Activated T-cell treated with anti-CD3 and anti-CD28 coated beads, Interleukin-2, amount 50 U/mL, for 24 hours (primary cell): ENCODE measurements at regions not wholly inside any gene's neighbourhood (a gene's known extent, or its start where the extent isn't known, plus 50 kb on each side); places are given as distances from the start of the nearest gene placed in this dataset.
"Not testable (repeated sequence)": the region's sequence is repeated elsewhere in the genome, so short reads cannot be mapped to it uniquely, and the experiment has no call there.

Source experiments
- DNase-seq: peaks from one replicate; pipeline ENCODE4 v3.0.0-alpha.2; 2020
- H3K27ac Mint-ChIP-seq: 2 replicates; pipeline ENCODE4 v1.8.0; 2020; ENCODE audit warnings: mild to moderate bottlenecking, mixed read lengths
- H3K27me3 Mint-ChIP-seq: 2 replicates; pipeline ENCODE4 v1.8.0; 2020; ENCODE audit warnings: mixed read lengths
- H3K36me3 Mint-ChIP-seq: 2 replicates; pipeline ENCODE4 v1.8.0; 2020; ENCODE audit warnings: low read depth, mixed read lengths
- H3K4me1 Mint-ChIP-seq: 2 replicates; pipeline ENCODE4 v1.8.0; 2020; ENCODE audit warnings: low read depth, mixed read lengths
- H3K4me3 Mint-ChIP-seq: 2 replicates; pipeline ENCODE4 v1.8.0; 2020; ENCODE audit warnings: mild to moderate bottlenecking, moderate library complexity, mixed read lengths
- H3K9me3 Mint-ChIP-seq: 2 replicates; pipeline ENCODE4 v1.8.0; 2020; ENCODE audit warnings: mixed read lengths

DNA sequence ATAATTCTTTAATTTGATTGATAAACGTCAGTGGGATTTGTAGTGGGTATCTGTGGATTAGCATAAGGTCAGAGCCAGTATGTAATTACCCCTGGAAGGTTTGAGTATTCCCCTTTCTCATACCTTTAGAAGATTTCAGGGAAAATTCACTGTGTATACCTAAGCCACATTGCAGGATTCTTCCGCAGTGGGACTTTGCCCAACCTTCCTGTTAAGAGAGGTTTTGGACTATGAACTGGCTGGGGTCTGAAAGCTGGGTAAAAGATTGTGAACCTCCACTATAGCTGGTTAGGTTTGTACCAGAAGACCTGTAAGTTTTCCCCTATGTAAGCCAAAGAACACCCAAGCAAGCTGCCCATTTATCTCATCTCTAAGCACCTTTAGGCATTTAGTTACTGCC, 150.2 kb downstream of the TTC6 start:
- DNase-seq = no peak
- H3K9me3 Mint-ChIP-seq = peaks cover 4% of the 10 kb centered on the region
- no peak overlapping the region for H3K27ac Mint-ChIP-seq
- H3K4me3 Mint-ChIP-seq = no peak overlapping the region
- no peaks in the 10 kb centered on the region for H3K27me3 Mint-ChIP-seq
- H3K36me3 Mint-ChIP-seq = no peaks in the 10 kb centered on the region
- no peaks in the 10 kb centered on the region for H3K4me1 Mint-ChIP-seq

DNA sequence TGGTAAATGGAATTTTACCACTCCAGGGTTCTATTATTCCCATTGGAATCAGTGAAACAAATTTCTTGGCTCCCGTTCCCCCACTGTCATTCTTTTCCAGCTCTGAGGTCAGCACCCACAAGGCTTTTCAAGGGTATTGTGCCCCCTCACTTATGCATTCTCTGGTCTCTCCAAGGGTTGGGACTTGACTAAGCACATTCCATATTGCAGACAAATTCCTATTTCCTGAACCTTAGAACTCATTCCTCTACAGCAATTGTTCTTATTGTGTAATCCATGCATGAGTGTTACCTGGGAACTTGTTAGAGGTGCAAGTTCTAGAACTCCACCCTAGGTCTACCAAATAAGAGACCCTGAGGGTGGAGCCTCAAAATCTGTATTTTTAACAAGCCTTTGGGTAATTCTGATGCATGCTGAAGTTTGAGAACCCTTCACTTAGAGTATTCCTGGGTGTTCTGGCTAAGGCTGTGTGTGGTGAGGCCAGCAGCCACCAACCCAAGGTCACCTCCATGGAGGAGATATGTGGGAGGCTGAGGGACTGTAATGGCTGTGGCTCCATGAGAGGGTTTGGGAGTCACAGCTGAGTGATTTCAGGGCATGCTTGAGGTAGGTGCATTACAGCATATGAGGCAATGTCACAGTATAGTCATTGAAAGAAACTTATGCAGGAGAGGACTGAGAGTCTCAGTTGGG, 150.9 kb downstream of the TTC6 start:
- H3K36me3 Mint-ChIP-seq = no peaks in the 10 kb centered on the region
- peaks cover 4% of the 10 kb centered on the region for H3K9me3 Mint-ChIP-seq
- no peaks in the 10 kb centered on the region for H3K27me3 Mint-ChIP-seq
- DNase-seq = no peak
- no peak overlapping the region for H3K27ac Mint-ChIP-seq
- H3K4me3 Mint-ChIP-seq = no peak overlapping the region
- H3K4me1 Mint-ChIP-seq = no peaks in the 10 kb centered on the region

DNA sequence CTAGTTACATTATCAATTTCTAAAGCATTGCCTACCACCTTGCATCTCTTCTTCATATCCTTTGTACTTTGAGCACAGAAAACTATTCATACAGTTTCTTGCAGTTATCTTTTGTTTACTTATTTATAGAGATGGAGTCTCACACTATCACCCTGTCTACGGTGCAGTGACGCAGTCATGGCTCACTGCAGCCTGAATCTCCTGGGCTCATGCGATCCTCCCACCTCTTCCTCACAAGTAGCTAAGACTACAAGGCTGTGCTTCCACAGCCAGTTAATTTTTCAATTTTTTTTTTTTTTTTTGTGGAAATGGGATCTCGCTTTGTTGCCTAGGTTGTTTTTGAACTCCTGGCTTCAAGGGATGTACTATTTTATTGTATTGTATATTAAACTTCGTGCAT, 158.0 kb downstream of the TTC6 start:
- Mint-ChIP-seq H3K4me3 (no peak overlapping the region), H3K36me3 (no peaks in the 10 kb centered on the region), H3K9me3 (peaks cover 6% of the 10 kb centered on the region), H3K27me3 (no peaks in the 10 kb centered on the region), H3K27ac (no peak overlapping the region), H3K4me1 (no peaks in the 10 kb centered on the region)
- no peak for DNase-seq

DNA sequence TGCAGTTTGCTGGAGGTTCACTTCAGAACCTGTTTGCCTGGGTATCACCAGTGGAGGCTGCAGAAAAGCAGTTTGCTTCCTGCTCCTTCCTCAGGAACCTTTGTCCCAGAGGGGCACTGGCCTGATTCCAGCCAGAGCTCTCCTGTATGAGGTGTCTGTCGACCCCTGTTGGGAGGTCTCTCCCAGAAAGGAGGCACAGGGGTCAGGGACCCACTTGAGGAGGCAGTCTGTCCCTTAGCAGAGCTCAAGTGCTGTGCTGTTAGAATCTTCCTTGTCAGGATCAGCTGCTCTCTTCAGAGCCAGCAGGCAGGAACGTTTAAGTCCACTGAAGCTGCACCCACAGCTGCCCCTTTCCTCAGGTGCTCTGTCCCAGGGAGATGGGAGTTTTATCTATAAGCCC, 164.8 kb downstream of the TTC6 start:
- H3K36me3 Mint-ChIP-seq, H3K27ac Mint-ChIP-seq, DNase-seq, H3K27me3 Mint-ChIP-seq, H3K4me3 Mint-ChIP-seq, H3K4me1 Mint-ChIP-seq: not testable (repeated sequence)
- peaks cover 11% of the 10 kb centered on the region for H3K9me3 Mint-ChIP-seq

DNA sequence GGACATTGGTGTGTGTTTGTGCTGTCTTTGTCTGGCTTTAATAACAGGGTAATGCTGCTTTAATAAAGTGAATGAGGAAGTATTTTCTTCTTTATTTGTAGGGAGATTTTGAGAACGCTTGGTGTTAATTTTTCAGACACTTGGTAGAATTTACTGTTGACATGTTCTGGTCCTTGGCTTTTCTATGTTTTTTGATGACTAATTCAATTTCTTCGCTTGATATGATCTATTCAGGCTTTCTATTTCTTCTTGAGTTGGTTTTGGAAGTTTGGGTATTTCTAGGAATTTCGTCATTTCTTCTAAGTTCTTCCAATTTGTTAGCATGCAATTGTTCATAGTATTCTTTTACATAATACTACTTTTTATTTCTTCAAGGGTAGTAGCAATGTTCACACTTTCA, 167.8 kb downstream of the TTC6 start:
- H3K27ac Mint-ChIP-seq = no peak overlapping the region
- H3K9me3 Mint-ChIP-seq = peaks cover 12% of the 10 kb centered on the region
- DNase-seq = no peak
- H3K27me3 Mint-ChIP-seq = no peaks in the 10 kb centered on the region
- H3K36me3 Mint-ChIP-seq = no peaks in the 10 kb centered on the region
- no peaks in the 10 kb centered on the region for H3K4me1 Mint-ChIP-seq
- H3K4me3 Mint-ChIP-seq = no peak overlapping the region

DNA sequence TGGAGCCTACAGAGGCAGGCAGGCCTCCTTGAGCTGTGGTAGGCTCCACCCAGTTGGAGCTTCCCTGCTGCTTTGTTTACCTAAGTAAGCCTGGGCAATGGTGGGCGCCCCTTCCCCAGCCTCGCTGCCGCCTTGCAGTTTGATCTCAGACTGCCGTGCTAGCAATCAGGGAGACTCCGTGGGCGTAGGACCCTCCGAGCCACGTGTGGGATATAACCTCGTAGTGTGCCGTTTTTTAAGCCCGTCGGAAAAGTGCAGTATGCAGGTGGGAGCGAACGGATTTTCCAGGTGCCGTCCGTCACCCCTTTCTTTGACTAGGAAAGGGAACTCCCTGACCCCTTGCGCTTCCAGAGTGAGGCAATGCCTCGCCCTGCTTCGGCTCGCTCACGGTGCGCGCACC, 176.9 kb downstream of the TTC6 start:
- H3K27ac Mint-ChIP-seq = not testable (repeated sequence)

DNA sequence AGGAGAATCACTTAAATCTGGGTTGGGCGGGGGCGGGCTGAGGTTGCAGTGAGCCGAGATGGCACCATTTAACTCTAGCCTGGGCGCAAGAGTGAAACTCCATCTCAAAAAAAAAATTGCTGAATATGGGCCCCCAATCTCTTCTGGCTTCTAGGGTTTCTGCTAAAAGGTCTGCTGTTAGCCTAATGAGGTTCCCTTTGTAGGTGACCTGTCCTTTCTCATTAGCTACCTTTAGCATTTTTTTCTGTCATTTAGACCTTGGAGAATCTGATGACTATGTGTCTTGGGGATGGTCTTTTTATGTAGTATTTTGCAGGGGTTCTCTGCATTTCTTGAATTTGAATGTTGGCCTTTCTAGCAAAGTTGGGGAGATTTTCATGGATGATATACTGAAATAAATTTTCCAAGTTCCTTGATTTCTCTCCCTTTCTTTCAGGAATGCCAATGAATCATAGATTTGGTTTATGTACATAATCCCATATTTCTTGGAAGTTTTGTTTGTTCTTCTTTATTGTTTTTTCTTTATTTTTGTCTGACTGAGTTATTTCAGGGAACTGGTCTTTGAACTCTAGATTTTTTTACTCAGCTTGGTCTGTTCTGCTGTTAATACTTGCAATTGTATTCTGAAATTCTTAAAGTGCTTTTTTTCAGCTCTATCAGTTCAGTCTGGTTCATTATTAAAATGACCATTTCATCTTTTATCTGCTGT, 181.5 kb downstream of the TTC6 start:
- Mint-ChIP-seq H3K9me3 (peaks cover 17% of the 10 kb centered on the region), H3K36me3 (no peaks in the 10 kb centered on the region), H3K4me3 (no peak overlapping the region), H3K27me3 (no peaks in the 10 kb centered on the region), H3K4me1 (no peaks in the 10 kb centered on the region), H3K27ac (no peak overlapping the region)
- DNase-seq = no peak

More for the DNA sequence above, 176.9 kb downstream of the TTC6 start:
- not testable (repeated sequence) for H3K9me3 Mint-ChIP-seq, H3K4me3 Mint-ChIP-seq, H3K27me3 Mint-ChIP-seq, H3K4me1 Mint-ChIP-seq, DNase-seq, H3K36me3 Mint-ChIP-seq

DNA sequence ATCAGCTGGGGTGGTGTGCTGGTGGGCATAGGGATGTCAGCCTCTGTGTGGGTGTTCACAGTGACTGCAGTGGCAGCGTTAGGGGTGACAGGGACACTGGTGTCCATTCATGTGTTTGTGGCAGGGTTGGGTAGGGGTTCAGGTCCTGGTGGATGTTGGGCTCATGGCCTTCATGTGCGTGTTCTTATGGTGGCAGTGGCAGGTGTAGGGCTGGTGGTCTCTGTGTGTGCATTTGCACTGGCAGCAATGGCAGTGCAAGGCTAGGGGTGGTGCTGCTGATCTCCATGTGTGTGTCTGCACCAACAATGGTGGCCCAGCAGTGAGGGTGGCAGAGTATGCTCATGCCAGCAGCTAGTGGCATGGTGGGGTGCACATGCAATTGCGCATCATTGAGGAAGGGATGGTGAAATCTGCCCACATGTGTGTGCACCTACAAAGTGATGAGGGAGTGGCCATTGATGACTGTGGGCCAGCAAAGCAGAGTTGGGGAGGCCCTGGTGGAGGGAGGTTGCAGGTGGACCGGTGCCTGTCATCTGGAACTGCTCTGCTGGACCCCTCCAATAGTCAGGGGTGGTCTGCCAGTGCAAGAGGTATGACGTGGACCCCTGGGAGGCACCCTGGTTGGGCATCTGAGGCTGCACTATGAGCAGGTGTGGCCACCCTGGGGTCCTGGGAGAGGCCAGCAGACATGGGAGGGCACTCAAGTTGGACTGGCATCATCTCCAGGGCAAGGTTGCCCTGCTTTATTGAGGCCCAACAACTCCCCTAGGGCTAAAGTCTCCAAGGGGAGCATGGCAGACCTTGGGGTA, 182.9 kb downstream of the TTC6 start:
- no peaks in the 10 kb centered on the region for H3K36me3 Mint-ChIP-seq
- DNase-seq = no peak
- no peaks in the 10 kb centered on the region for H3K27me3 Mint-ChIP-seq
- H3K9me3 Mint-ChIP-seq = peaks cover 17% of the 10 kb centered on the region
- no peak overlapping the region for H3K4me3 Mint-ChIP-seq
- H3K4me1 Mint-ChIP-seq = no peaks in the 10 kb centered on the region
- H3K27ac Mint-ChIP-seq = no peak overlapping the region

DNA sequence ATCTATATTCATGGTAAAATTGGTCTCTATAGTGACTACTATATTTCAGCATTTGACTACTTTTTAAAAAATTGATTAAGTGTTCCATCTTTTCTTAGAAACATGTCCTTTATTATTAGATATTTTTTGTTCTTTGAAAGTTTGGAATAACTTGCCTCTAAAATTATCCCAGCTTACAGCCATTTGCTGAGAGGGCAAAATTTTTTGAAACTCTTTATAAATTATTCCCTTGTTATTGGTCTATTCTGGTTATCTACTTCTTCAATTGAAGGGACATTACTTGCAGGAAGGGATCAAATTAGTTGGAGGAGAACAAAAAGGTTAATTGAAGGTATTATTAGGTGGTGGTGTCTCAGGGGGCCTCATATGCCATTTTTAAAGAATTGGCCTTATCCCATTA, 184.1 kb downstream of the TTC6 start:
- Mint-ChIP-seq H3K4me1 (no peaks in the 10 kb centered on the region), H3K36me3 (no peaks in the 10 kb centered on the region), H3K9me3 (peaks cover 21% of the 10 kb centered on the region), H3K4me3 (no peak overlapping the region), H3K27ac (no peak overlapping the region), H3K27me3 (no peaks in the 10 kb centered on the region)
- DNase-seq = no peak

DNA sequence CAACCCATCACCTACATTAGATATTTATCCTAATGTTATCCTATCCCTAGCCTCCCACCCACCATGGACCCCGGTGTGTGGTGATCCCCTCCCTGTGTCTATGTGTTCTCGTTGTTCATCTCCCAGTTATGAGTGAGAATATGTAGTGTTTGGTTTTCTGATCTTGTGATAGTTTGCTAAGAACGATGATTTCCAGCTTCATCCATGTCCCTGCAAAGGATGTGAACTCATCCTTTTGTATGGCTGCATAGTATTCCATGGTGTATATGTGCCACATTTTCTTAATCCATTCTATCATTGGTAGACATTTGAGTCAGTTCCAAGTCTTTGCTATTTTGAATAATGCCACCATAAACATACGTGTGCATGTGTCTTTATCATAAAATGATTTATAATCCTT, 185.3 kb downstream of the TTC6 start:
- H3K27ac Mint-ChIP-seq, H3K4me1 Mint-ChIP-seq, H3K27me3 Mint-ChIP-seq, H3K36me3 Mint-ChIP-seq, H3K4me3 Mint-ChIP-seq, DNase-seq: not testable (repeated sequence)
- peaks cover 19% of the 10 kb centered on the region for H3K9me3 Mint-ChIP-seq

DNA sequence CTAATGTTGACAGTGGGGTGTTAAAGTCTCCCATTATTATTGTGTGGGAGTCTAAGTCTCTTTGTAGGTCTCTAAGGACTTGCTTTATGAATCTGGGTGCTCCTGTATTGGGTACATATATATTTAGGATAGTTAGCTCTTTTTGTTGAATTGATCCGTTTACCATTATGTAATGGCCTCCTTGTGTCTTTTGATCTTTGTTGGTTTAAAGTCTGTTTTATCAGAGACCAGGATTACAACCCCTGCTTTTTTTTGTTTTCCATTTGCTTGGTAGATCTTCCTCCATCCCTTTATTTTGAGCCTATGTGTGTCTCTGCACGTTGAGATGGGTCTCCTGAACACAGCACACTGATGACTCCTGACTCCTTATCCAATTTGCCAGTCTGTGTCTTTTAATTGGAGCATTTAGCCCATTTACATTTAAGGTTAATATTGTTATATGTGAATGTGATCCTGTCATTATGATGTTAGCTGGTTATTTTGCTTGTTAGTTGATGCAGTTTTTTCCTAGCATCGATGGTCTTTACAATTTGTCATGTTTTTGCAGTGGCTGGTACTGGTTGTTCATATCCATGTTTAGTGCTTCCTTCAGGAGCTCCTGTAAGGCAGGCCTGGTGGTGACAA, 188.9 kb downstream of the TTC6 start:
- not testable (repeated sequence) for H3K36me3 Mint-ChIP-seq, H3K27me3 Mint-ChIP-seq, DNase-seq, H3K27ac Mint-ChIP-seq, H3K4me3 Mint-ChIP-seq, H3K4me1 Mint-ChIP-seq
- H3K9me3 Mint-ChIP-seq = peaks cover 15% of the 10 kb centered on the region

DNA sequence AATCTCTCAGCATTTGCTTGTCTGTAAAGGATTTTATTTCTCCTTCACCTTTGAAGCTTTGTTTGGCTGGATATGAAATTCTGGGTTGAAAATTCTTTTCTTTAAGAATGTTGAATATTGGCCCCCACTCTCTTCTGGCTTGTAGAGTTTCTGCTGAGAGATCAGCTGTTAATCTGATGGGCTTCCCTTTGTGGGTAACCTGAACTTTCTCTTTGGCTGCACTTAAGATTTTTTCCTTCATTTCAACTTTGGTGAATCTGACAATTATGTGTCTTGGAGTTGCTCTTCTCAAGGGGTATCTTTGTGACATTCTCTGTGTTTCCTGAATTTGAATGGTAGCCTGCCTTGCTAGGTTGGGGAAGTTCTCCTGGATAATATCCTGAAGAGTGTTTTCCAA, 189.4 kb downstream of the TTC6 start:
- not testable (repeated sequence) for DNase-seq, H3K4me3 Mint-ChIP-seq, H3K27me3 Mint-ChIP-seq, H3K36me3 Mint-ChIP-seq, H3K4me1 Mint-ChIP-seq, H3K27ac Mint-ChIP-seq
- H3K9me3 Mint-ChIP-seq = peaks cover 15% of the 10 kb centered on the region

DNA sequence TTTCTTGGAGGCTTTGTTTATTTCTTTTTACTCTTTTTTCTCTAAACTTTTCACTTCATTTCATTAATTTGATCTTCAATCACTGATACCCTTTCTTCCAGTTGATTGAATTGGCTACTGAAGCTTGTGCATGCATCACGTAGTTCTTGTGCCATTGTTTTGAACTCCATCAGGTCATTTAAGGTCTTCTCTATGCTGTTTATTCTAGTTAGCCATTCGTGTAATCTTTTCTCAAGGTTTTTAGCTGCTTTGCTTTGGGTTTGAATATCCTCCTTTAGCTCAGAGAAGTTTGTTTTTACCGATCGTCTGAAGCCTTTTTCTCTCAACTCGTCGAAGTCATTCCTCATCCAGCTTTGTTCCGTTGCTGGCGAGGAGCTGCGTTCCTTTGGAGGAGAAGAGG, 189.9 kb downstream of the TTC6 start:
- not testable (repeated sequence) for H3K36me3 Mint-ChIP-seq, H3K27ac Mint-ChIP-seq, H3K4me1 Mint-ChIP-seq, H3K27me3 Mint-ChIP-seq, DNase-seq, H3K4me3 Mint-ChIP-seq
- H3K9me3 Mint-ChIP-seq = peaks cover 15% of the 10 kb centered on the region

DNA sequence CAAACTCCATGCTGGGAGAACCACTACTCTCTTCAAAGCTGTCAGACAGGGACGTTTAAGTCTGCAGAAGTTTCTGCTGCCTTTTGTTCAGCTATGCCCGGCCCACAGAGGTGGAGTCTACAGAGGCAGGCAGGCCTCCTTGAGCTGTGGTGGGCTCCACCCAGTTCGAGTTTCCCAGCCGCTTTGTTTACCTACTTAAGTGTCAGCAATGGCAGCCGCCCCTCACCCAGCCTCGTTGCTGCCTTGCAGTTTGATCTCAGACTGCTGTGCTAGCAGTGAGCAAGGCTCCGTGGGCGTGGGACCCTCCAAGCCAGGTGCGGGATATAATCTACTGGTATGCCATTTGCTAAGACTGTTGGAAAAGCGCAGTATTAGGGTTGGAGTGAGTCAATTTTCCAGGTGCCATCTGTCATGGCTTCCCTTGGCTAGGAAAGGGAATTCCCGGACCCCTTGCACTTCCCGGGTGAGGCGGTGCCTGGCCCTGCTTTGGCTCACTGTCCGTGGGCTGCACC, 190.7 kb downstream of the TTC6 start:
- H3K27ac Mint-ChIP-seq, H3K4me1 Mint-ChIP-seq, H3K27me3 Mint-ChIP-seq, H3K36me3 Mint-ChIP-seq, H3K4me3 Mint-ChIP-seq, DNase-seq: not testable (repeated sequence)
- H3K9me3 Mint-ChIP-seq = peaks cover 11% of the 10 kb centered on the region
